CD14-positive monocyte (primary cell): ENCODE measurements at regions not wholly inside any gene's neighbourhood (a gene's known extent, or its start where the extent isn't known, plus 50 kb on each side); places are given as distances from the start of the nearest gene placed in this dataset.

ENCODE experiments used
- DNase-seq, 3 donors: peaks; one replicate each; pipeline ENCODE4 v3.0.0-alpha.2; 2011 to 2022
- H2AFZ ChIP-seq: 2 replicates; pipeline ENCODE4 v1.6.0; 2012; ENCODE audit warnings: mild to moderate bottlenecking, low read depth, low read length, inconsistent platforms; ENCODE audit not compliant: insufficient read depth, poor library complexity, severe bottlenecking
- H3K27ac ChIP-seq, 2 donors: 1 replicate in 1 of 2; 2 replicates in 1 of 2; pipeline ENCODE4 v1.5.1; 2012 to 2013; ENCODE audit warnings: low read length in 2 of 2, control low read depth in 1 of 2, inconsistent platforms in 1 of 2, low read depth in 1 of 2, mild to moderate bottlenecking in 1 of 2
- H3K27me3 ChIP-seq, 2 donors: one replicate each; pipeline versions ENCODE4 v1.6.0 to v1.6.1; 2011 to 2013; ENCODE audit warnings: low read length in 2 of 2; ENCODE audit not compliant: control insufficient read depth in 2 of 2, insufficient read depth in 2 of 2
- H3K36me3 ChIP-seq, 2 donors: replicated peaks in 1 of 2; 1 replicate in 1 of 2; 2 replicates in 1 of 2; pipeline versions ENCODE4 v1.5.1 to v1.6.1; 2012 to 2013; ENCODE audit warnings: low read length in 2 of 2, control low read depth in 1 of 2, inconsistent platforms in 1 of 2, mild to moderate bottlenecking in 1 of 2; ENCODE audit not compliant: insufficient read depth in 2 of 2, control insufficient read depth in 1 of 2
- H3K4me1 ChIP-seq, 2 donors: 1 replicate in 1 of 2; 2 replicates in 1 of 2; pipeline versions ENCODE4 v1.5.1 to v1.6.1; 2012 to 2013; ENCODE audit warnings: low read length in 2 of 2, control low read depth in 1 of 2, inconsistent platforms in 1 of 2, mild to moderate bottlenecking in 1 of 2, moderate library complexity in 1 of 2; ENCODE audit not compliant: insufficient read depth in 2 of 2, control insufficient read depth in 1 of 2
- H3K4me2 ChIP-seq: replicated peaks from 2 replicates; pipeline ENCODE3; 2012; ENCODE audit warnings: low read length, moderate library complexity, mild to moderate bottlenecking; ENCODE audit not compliant: poor library complexity, severe bottlenecking; ENCODE audit errors: extremely low read depth
- H3K4me3 ChIP-seq, 3 experiments: fragments of 200-600 bp in 1 of 3; sonication (generic) in 1 of 3; replicated peaks in 1 of 3; 1 replicate in 2 of 3; 2 replicates in 1 of 3; pipeline ENCODE4 v1.5.1; 2011 to 2013; ENCODE audit warnings: low read length in 3 of 3, mild to moderate bottlenecking in 3 of 3, control low read depth in 2 of 3, low read depth in 2 of 3, inconsistent platforms in 1 of 3, moderate library complexity in 1 of 3
- H3K79me2 ChIP-seq: 2 replicates; pipeline ENCODE4 v1.6.0; 2012; ENCODE audit warnings: mild to moderate bottlenecking, control low read depth, inconsistent platforms, low read length, moderate library complexity; ENCODE audit not compliant: insufficient read depth
- H3K9ac ChIP-seq: 2 replicates; pipeline ENCODE4 v1.6.0; 2017; ENCODE audit warnings: low read length, mild to moderate bottlenecking; ENCODE audit not compliant: insufficient read depth, poor library complexity, severe bottlenecking
- H3K9me3 ChIP-seq, 2 donors: replicated peaks in 1 of 2; 1 replicate in 1 of 2; 2 replicates in 1 of 2; pipeline versions ENCODE4 v1.5.1 to v1.6.1; 2012 to 2013; ENCODE audit warnings: low read length in 2 of 2, control low read depth in 1 of 2; ENCODE audit not compliant: control insufficient read depth in 1 of 2, insufficient read depth in 1 of 2
- H4K20me1 ChIP-seq: 2 replicates; pipeline ENCODE4 v1.6.0; 2012; ENCODE audit warnings: mild to moderate bottlenecking, low read length, control low read depth, moderate library complexity; ENCODE audit not compliant: insufficient read depth
- H3K27ac Mint-ChIP-seq, 7 donors: one replicate each; pipeline ENCODE4 v1.8.0; 2020; ENCODE audit warnings: mild to moderate bottlenecking in 7 of 7, mixed read lengths in 7 of 7, moderate library complexity in 6 of 7, inconsistent platforms in 2 of 7
- H3K27me3 Mint-ChIP-seq, 3 donors: one replicate each; pipeline ENCODE4 v1.8.0; 2021 to 2022; ENCODE audit warnings: low read depth in 3 of 3, mild to moderate bottlenecking in 3 of 3, mixed read lengths in 3 of 3, moderate library complexity in 3 of 3, inconsistent platforms in 1 of 3
- H3K36me3 Mint-ChIP-seq, 2 donors: one replicate each; pipeline ENCODE4 v1.8.0; 2020; ENCODE audit warnings: mixed read lengths in 2 of 2, inconsistent platforms in 1 of 2, mild to moderate bottlenecking in 1 of 2
- H3K4me1 Mint-ChIP-seq: one replicate; pipeline ENCODE4 v1.8.0; 2020; ENCODE audit warnings: mild to moderate bottlenecking, mixed read lengths
- H3K4me3 Mint-ChIP-seq, 2 donors: one replicate each; pipeline ENCODE4 v1.8.0; 2020; ENCODE audit warnings: mild to moderate bottlenecking in 2 of 2, mixed read lengths in 2 of 2, moderate library complexity in 1 of 2
- H3K9me3 Mint-ChIP-seq, 7 donors: one replicate each; pipeline ENCODE4 v1.8.0; 2020 to 2022; ENCODE audit warnings: mixed read lengths in 7 of 7, mild to moderate bottlenecking in 6 of 7, moderate library complexity in 6 of 7, inconsistent platforms in 2 of 7
- WGBS: methylation state at CpG from one replicate; pipeline ENCODE4 v1.1.5; 2013; ENCODE audit warnings: missing lambda C conversion rate; ENCODE audit not compliant: insufficient coverage; 5-methylcytosine and 5-hydroxymethylcytosine counted together
- intact Hi-C, 2 donors: fragments of 100-400 bp; cut with micrococcal nuclease; formaldehyde crosslinking; loops; one replicate each; pipeline versions ENCODE4 v1.15.0 to v1.15.1; 2023
- TF ChIP-seq, protein P1 (sequence below): fragments of 200-600 bp; IDR thresholded peaks from one replicate; pipeline ENCODE4 v1.8.0; 2022; ENCODE audit warnings: antibody characterized with exemption, mild to moderate bottlenecking

DNA sequence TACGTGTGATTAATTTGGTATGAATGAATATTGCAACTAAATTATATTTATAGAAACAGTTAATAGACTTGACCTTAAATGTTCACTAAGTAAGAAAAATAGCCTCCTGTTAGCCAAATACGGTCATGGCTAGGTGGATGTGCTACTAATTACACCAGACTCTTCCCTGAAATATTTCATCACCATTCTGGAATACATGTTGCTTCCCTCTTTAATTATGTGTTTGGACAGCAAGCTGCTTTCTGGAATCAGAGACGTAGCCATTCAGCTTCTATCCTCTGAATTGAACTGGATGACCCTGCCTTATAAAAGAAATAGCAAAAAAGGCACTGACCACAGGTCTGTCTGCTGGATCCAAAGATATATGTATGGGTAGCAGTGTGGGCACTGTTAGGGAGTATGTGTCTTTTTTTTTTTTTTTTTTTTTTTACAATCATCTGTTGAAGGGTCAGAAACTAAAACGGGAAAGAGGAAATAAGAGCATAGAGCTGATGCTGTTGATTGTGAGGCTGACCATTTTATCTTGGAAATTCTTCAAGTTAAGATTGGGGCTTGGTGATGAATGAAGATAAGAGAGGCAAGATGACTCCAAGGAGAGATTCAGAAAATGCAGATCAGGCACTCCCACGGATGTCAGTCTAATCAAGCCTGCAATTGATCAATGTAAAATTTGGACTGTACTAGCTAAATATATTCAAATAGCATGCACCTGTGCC lies 283.2 kb upstream of the HSF2 start:
- Histone ChIP-seq H3K9ac (no peak overlapping the region), H3K9me3 (peaks cover 0 to 4% of the 10 kb centered on the region in 2 donors), H3K4me1 (no peaks in the 10 kb centered on the region), H3K4me2 (no peak overlapping the region), H3K4me3 (no peak overlapping the region), H3K27ac (no peak overlapping the region), H3K36me3 (no peaks in the 10 kb centered on the region), H3K27me3 (no peaks in the 10 kb centered on the region), H4K20me1 (no peaks in the 10 kb centered on the region), H3K79me2 (no peaks in the 10 kb centered on the region), H2AFZ (no peak overlapping the region)
- no peaks in the 10 kb centered on the region for H3K4me1 Mint-ChIP-seq
- no peak for DNase-seq
- H3K27me3 Mint-ChIP-seq: peaks cover 0 to 1% (median 0%) of the 10 kb centered on the region in 3 donors
- H3K36me3 Mint-ChIP-seq: no peaks in the 10 kb centered on the region
- H3K27ac Mint-ChIP-seq: no peak overlapping the region
- intact Hi-C loops: no loop called here
- H3K4me3 Mint-ChIP-seq: no peak overlapping the region
- WGBS: no CpG with 5 or more reads among the region's 5 CpGs
- peaks cover 0 to 2% (median 2%) of the 10 kb centered on the region in 7 donors for H3K9me3 Mint-ChIP-seq
- TF ChIP-seq, protein P1, sequence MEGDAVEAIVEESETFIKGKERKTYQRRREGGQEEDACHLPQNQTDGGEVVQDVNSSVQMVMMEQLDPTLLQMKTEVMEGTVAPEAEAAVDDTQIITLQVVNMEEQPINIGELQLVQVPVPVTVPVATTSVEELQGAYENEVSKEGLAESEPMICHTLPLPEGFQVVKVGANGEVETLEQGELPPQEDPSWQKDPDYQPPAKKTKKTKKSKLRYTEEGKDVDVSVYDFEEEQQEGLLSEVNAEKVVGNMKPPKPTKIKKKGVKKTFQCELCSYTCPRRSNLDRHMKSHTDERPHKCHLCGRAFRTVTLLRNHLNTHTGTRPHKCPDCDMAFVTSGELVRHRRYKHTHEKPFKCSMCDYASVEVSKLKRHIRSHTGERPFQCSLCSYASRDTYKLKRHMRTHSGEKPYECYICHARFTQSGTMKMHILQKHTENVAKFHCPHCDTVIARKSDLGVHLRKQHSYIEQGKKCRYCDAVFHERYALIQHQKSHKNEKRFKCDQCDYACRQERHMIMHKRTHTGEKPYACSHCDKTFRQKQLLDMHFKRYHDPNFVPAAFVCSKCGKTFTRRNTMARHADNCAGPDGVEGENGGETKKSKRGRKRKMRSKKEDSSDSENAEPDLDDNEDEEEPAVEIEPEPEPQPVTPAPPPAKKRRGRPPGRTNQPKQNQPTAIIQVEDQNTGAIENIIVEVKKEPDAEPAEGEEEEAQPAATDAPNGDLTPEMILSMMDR: no peak

DNA sequence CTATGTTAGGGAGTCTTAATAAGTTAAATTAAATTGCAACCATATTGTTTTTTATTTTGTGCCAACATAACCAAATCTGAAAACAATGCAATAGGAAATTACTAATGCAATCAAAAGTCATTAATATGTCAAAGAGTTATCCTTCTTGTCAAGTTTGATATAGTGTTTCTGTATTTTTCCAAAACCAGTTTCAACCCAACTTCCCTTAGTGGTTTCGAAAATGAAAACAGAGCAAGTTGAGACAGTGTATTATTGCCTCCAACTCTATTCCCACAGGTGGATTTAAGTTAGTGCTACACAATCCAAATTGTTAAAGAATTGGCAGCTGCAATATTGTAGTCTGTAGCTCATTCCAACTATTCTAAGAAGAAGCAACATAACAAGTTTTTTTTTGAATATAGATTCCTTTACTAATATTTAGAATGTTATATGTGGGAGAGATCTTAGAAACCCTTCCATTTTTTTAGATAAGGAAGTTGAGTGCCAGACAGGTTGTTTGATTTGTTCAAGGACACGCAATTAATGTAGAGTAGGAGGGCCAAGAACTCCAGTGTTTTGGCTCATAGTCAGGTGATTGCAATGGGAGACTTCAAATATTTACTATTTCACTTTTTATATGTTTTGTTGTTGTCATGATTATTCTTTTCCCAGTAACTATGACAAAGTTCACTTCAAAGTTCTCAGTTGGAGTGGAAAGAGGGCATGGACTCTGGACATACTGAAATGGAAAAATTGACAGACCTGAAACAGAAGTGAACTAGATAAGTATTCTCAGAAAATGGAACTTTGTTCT lies 282.4 kb upstream of the HSF2 start:
- Histone ChIP-seq H3K4me2 (no peak overlapping the region), H3K9ac (no peak overlapping the region), H3K4me1 (no peaks in the 10 kb centered on the region), H2AFZ (no peak overlapping the region), H3K27me3 (no peaks in the 10 kb centered on the region), H3K4me3 (no peak overlapping the region), H3K79me2 (no peaks in the 10 kb centered on the region), H4K20me1 (no peaks in the 10 kb centered on the region), H3K36me3 (no peaks in the 10 kb centered on the region), H3K27ac (no peak overlapping the region), H3K9me3 (peaks cover 0 to 4% of the 10 kb centered on the region in 2 donors)
- peaks cover 0 to 2% (median 2%) of the 10 kb centered on the region in 7 donors for H3K9me3 Mint-ChIP-seq
- no peak for DNase-seq
- no peaks in the 10 kb centered on the region for H3K4me1 Mint-ChIP-seq
- intact Hi-C loops: no loop called here
- WGBS: no CpG with 5 or more reads among the region's 2 CpGs
- no peaks in the 10 kb centered on the region for H3K36me3 Mint-ChIP-seq
- no peak overlapping the region for H3K4me3 Mint-ChIP-seq
- no peaks in the 10 kb centered on the region for H3K27me3 Mint-ChIP-seq
- no peak overlapping the region for H3K27ac Mint-ChIP-seq
- TF ChIP-seq, protein P1: no peak
